Activated CD4-positive, alpha-beta T cell treated with anti-CD3 and anti-CD28 coated beads, Interleukin-2, Interleukin-6, amounts not matched to agents 100 ng/mL and 50 ng/mL, durations not matched to agents 16 hours and 8 hours (primary cell): ENCODE measurements at regions not wholly inside any gene's neighbourhood (a gene's known extent, or its start where the extent isn't known, plus 50 kb on each side); places are given as distances from the start of the nearest gene placed in this dataset.
"Not testable (repeated sequence)": the region's sequence is repeated elsewhere in the genome, so short reads cannot be mapped to it uniquely, and the experiment has no call there.

Experiments
- DNase-seq: peaks from one replicate; pipeline ENCODE4 v3.0.0-alpha.2; 2020

DNA sequence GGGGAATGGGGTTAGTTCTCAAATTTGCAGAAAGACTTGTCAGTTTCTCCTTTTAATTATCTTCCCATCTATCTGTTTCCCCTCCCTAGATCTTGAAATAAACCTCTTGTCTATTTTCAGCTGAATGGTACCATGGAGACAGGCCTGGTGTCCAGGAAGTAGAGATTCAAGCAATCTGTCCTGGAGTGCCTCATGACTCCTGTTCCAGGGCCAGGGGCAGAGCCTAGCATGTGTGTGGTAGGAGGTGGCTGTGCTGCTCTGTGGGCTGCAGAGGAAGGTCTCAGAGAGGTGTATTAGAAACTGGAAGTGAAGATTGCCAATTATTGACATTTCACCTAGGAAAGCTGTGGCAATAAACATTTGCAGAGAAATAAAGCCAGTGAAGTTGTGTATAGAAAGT, 175.8 kb upstream of the ATP10B start:
- no peak for DNase-seq

DNA sequence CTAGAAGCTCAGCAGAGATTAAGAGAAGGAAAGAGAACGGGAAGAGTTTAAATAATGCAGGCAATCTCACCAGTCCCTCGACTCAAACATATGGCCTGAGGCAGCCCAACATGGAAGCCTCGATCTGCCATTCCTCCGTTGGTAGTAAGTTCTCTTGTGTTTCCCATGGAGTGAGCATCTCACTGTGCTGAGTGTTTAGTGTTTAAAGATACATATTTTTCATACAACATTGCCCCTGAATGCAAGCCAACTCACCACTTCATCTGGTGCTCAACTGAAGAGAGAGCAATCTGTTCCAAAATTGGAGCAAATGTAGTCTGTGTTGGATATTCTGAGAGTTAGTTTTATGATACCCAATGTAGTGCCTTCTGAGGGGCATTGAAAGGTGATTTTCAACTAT, 171.5 kb upstream of the ATP10B start:
- no peak for DNase-seq

- no peak for DNase-seq
These were observed 170.1 kb upstream of the ATP10B start for GRCh38 chr5:161022151-161022550.

DNA sequence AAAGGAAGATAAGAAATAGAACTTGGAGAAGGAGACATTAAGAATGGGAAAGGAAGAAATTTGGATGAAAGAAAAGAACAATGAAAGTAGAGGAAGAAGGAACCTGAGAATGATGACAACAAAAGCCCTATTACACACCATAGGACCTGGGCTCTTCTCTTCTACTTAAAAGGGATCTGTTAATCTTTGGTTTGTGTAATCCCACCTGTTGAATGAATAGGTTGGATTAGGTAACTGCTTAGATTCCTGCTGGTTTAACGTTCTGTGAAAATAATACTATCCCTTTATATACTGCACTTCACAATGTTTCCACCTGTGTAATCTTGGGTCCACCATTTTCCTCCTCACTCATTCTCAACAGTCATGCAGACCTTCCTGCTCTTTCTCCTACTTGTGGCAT, 157.8 kb upstream of the ATP10B start:
- no peak for DNase-seq

- DNase-seq, result no peak
These were observed 157.2 kb upstream of the ATP10B start for GRCh38 chr5:161009194-161009593.

DNA sequence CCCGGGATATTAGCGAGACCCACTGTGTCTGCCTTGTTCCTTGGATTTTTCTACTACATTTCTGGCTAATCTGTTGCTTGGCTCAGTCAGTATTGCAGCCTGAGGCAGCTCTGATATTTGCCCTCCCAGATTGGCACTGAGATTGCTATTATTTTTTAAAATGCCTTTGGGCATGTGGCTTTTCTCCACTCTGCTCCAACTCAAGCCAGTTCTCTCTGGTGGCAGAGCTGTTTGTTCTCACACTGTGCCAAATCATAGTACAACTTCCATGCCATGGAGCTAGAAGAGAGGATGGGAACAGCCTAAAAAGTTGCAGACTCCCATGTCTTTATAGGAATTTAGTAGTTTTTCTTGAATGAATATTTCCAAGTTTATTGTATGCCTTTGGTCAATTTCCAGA, 155.9 kb upstream of the ATP10B start:
- no peak for DNase-seq

DNA sequence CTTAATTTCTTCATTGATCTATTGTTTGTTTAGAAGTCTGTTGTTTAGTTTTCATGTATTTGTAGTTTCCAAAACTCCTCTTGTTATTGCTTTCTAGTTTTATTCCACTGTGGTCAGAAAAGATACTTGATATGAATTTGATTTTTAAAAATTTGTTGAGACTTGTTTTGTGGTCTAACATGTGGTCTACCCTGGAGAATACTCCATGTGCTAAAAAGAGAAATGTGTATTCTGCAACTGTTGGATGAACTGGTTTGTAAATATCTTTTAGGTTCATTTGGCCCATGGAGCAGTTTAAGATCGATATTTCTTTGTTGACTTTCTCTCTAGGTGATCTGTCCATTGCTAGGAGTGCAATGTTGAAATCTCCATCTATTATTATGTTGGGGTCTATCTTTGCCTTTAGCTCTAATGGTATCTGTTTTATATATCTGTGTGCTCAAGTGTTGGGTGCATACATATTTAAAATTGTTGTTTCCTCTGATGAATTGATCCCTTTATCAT, 150.6 kb upstream of the ATP10B start:
- DNase-seq, result no peak

DNA sequence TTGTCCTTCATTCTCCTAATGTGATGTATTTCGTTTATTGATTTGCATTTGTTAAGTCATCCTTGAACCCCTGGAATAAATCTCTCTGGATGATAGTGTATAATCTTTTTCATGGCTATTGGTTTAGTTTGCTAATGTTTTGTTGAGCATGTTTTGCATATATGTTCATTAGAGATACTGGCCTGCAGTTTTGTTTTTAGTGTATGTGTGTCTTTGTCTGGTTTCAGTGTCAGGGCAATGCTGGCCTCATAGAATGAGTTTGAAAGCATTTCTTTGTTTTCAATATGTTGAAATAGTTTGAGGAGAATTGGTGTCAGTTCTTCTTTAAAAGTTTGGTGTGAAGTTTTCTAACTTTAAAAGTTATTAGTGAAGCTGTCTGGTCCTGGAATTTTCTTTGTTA, 149.6 kb upstream of the ATP10B start:
- DNase-seq, result no peak

- not testable (repeated sequence) for DNase-seq
These were observed 149.1 kb upstream of the ATP10B start for GRCh38 chr5:161001142-161001541.

DNA sequence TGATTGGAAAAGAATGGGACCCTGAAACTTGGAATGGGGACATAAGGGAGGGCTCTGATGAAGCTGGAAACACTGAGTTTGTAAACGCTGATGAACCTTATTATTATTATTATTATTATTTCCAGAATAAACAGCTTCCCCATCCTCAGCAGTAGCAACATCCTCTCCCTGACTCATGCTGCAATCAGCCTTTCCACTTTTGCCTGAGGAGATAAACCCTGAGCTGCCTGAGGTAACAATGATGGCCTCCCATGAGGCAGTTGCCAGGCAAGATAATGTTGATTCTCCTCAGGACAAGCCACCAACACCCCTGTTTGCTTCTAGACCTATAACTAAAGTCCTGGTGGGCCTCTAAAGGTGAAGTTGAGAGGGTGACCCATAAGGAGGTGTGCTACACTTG, 139.2 kb upstream of the ATP10B start:
- no peak for DNase-seq

DNA sequence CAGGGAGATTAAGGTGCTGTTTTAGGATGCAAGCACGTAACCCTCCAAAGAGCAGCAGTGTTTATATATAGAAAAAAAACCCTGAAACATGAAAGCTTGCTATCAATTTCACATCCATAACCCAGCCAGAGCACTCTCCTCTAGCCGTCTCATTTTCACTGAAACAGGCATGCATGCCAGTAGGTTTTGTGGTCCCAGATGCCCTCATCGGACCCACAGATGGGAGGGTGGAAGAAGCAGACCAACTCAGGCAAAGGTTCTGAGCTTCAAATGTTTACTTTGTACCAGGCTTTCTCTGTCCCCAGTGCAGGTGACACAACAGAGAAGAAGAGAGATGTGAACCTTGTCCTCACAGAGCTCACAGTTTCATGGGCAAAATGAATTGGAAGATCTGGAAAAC, 127.4 kb upstream of the ATP10B start:
- DNase-seq, result no peak

- no peak for DNase-seq
These were observed 126.9 kb upstream of the ATP10B start for GRCh38 chr5:160978944-160979343.

DNA sequence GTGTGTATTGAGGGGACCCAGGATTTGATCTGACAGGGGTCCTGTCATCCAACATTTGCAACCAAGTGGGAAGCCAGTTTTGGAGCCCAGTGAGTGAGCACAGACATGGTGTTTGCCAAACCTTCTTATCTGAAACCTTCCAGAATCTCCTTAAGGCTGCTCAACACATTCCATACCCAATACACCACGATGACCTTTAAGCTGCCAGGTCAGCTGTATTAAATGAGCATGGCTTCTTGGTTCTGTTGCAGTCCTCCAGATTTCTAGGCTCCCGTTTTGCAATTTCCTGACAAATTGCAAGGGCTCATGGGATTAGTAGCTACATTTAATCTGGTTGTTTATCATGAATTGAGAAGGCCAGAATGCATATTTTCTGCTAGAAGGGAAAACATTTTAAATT, 124.2 kb upstream of the ATP10B start:
- no peak for DNase-seq

GRCh38 chr5:160970605-160971191, 118.7 kb upstream of the ATP10B start:
- DNase-seq, result no peak

- DNase-seq, result no peak
These were observed 117.6 kb upstream of the ATP10B start for GRCh38 chr5:160969645-160970044.

DNA sequence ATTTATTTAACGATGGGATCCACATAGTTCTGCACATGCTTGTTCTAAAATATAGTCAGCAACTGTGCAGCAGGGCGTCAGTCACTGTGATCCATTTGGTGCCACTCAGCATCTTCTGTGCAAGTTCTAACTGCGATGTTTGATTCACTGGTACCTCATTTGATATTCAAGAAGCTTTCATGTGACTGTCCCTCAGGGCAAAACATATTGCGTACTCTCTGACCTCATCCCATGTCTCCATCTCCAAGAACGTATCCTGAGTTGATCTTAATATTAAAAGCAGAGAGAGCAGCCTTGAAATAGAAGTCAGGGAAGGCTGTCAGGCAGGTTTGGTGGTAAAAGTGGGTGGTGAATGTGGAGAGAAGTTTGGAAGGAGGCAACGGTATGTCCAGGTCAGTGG, 116.5 kb upstream of the ATP10B start:
- no peak for DNase-seq

DNA sequence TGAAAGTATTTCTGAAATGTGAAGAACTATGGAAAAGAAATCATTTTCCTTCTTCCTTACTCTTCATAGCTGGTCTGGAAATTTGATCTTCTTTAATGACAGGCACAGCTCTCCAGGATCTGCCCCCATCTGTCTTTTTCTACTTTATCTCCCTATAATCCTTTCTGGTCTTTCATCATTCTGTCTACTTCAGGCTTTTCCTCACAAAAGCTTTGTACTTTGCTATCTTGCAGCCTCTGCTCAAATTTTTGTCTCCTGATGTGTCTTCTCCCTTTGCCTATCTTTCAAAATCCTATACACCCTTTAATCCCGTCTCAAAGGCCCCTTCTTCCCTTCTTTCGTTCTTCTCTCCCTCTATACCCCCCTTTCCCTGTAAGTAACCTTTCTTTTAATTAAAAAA, 114.9 kb upstream of the ATP10B start:
- no peak for DNase-seq

DNA sequence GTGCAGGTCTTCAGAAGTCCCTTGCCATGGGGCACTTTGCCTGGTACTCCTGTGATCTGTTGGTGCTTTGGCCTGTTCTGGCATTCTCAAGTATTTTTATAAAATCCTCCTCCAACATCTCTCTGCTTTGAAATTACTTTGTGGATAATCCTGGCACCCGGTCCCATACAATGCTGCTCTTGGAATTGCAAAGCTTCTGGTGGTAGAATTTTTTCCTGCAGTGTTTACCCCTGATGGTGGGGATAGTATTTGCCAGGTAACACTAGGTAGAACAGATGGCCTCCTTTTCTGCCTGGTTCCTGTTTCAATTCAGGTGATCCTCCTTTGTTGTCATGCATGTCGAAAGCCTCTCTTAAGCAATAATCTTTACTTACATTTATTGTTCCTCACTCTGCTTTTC, 109.8 kb upstream of the ATP10B start:
- DNase-seq, result no peak

GRCh38 chr5:160961038-160961437, 109.0 kb upstream of the ATP10B start:
- DNase-seq, result no peak

- DNase-seq, result no peak
These were observed 108.6 kb upstream of the ATP10B start for GRCh38 chr5:160960592-160960991.

GRCh38 chr5:160959804-160960203, 107.8 kb upstream of the ATP10B start:
- peak; percentile 3 for DNase-seq

GRCh38 chr5:160957312-160957861, 105.4 kb upstream of the ATP10B start:
- DNase-seq, result no peak

- DNase-seq, result no peak
These were observed 104.0 kb upstream of the ATP10B start for GRCh38 chr5:160956051-160956450.

DNA sequence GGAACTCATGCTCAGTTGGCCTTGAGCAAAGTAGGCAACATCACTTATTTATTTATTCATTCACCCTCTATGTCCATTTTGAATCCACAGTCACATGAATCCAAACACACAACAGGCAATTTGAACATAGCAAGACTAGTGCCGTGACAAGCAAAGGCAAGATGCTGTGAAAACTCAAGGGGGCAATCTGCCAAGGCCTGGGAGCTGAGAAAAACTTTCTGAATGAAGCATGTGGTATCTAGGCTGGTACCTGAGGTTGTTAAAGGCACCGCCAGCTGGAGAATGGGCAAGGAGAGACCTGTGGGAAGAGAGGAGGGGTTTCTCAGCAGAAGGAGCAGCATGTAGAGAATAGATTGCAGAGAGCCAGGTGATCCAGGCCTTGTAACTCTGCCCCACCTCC, 98.3 kb upstream of the ATP10B start:
- DNase-seq, result no peak

- no peak for DNase-seq
These were observed 88.7 kb upstream of the ATP10B start for GRCh38 chr5:160940725-160941124.
